GM12875 (cell line): ENCODE measurements at regions not wholly inside any gene's neighbourhood (a gene's known extent, or its start where the extent isn't known, plus 50 kb on each side); places are given as distances from the start of the nearest gene placed in this dataset.

Source experiments
- H3K4me3 ChIP-seq: one replicate; pipeline ENCODE4 v1.5.1; 2011; ENCODE audit warnings: low read depth, low read length, control low read depth
- TF ChIP-seq, protein P1 (sequence below): IDR thresholded peaks from 2 replicates; pipeline ENCODE4 v1.5.1; 2011; ENCODE audit warnings: low read depth, mild to moderate bottlenecking, control low read depth, inconsistent platforms, low read length, moderate library complexity, borderline replicate concordance; ENCODE audit not compliant: insufficient read depth

DNA sequence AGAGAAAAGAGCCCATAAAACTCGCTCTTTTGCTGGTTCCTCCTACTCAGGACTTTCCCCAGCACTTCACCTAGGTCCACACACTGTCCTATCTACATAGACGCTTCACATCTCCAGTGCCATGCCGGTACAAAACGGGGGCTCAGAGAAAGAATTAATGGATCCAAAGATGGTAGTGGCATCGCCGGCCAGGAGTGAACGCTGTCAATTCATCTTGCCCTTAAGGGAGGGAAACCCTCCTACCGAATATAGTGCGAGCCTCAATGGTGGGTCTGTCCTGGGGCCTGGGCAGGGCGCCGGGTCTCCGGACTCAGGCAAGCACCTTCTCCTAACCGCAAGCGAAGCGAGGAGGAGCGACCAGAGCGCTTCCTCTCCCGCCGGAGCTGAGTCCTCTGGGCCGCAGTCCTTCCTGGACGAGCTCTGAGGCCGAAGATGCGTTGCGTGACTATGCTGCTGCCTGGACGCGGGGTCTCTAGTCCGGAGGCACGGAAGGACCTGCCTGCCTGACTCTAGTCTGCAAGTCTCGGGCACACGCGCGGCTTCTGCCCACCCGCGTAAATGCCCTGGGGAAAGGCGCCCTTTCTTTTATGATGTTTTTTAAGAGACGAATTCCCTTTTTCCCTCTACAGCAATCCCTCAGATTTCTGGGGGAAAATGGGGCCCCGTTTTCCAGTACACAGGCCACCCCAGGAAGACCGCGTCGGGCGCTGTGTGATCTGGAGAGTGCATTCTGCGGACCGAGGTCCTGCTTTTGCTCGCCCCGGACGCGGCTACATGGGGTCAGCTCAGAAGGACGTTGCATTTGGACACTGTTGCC lies 100.1 kb upstream of the PRDM1 start:
- H3K4me3 ChIP-seq = no peak overlapping the region
- TF ChIP-seq, protein P1, sequence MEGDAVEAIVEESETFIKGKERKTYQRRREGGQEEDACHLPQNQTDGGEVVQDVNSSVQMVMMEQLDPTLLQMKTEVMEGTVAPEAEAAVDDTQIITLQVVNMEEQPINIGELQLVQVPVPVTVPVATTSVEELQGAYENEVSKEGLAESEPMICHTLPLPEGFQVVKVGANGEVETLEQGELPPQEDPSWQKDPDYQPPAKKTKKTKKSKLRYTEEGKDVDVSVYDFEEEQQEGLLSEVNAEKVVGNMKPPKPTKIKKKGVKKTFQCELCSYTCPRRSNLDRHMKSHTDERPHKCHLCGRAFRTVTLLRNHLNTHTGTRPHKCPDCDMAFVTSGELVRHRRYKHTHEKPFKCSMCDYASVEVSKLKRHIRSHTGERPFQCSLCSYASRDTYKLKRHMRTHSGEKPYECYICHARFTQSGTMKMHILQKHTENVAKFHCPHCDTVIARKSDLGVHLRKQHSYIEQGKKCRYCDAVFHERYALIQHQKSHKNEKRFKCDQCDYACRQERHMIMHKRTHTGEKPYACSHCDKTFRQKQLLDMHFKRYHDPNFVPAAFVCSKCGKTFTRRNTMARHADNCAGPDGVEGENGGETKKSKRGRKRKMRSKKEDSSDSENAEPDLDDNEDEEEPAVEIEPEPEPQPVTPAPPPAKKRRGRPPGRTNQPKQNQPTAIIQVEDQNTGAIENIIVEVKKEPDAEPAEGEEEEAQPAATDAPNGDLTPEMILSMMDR = no peak

DNA sequence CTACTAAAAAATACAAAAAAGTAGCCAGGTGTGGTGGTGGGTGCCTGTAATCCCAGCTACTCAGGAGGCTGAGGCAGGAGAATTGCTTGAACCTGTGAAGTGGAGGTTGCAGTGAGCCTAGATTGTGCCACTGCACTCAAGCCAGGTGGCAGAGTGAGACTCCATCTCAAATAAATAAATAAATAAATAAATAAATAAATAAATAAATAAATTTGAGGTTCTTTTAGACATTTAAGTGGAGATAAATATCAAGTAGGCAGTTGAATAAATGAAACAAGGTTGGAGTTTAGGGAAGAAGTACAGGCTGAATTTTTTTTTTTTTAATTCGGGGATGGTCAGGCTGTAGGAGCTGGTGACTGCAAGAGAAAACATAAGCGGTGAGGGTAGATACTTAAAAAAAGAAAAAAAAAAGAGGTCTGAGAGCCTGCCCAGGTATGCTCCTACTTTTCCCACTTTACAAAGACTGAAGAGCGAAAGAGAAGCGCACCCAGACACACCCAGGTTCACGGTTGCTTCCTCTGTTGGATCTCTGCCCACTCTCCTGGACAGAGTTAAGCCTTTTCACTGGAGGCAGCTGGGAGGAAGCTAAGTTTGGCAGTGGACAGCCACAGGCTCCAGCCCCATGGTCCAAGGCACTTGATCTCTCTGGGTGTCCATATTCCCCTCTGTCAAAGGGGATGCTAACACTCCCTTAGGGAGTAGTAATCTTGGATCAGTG lies 100.9 kb upstream of the PRDM1 start:
- H3K4me3 ChIP-seq = no peak overlapping the region
- TF ChIP-seq, protein P1 = no peak

DNA sequence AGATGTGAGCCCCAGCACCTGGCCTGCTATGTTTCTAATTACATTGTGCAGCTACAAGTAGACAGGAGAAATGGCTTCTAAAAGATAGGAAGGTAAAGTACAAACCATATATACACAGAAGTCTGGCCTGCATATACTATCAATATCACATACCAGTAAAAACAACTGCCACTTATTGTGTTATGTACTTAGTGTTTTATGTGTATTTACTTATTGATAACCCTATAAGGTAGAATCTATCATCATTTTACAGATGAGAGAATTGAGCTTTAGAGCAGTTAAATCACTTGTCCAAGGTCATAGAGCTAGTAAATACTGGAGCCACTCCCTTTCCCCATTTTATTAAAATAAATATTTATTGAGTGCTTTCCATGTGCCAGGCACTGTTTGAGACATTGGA lies 102.4 kb upstream of the PRDM1 start:
- H3K4me3 ChIP-seq = no peak overlapping the region

GRCh38 chr6:105982761-105983540 lies 103.2 kb upstream of the PRDM1 start:
- TF ChIP-seq, protein P1 = no peak
- no peak overlapping the region for H3K4me3 ChIP-seq

More for the DNA sequence above, 102.4 kb upstream of the PRDM1 start:
- TF ChIP-seq, protein P1 = no peak

DNA sequence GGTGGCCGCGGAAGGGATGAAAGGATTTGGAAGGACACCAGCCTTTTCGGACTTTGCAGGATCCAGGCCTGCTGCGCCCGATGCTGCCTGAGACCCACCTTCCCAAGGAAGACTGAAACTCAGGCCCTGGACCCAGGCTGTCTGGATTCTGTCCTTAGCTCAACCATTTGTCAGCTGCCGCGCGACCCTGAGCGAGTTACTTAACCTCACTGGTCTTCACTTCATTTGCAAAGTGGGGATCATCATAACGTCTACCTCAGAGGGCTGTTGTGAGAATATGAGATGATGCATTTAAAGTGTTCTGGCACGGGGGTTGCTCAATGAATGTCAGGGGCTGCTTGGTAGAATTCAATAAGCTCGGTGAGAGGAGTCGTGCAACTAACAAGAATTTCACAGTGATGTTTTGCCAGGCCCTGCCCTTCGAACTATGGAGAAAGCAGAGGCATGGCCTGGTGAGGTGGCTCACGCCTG lies 104.2 kb upstream of the PRDM1 start:
- TF ChIP-seq, protein P1 = no peak
- H3K4me3 ChIP-seq = no peak overlapping the region

DNA sequence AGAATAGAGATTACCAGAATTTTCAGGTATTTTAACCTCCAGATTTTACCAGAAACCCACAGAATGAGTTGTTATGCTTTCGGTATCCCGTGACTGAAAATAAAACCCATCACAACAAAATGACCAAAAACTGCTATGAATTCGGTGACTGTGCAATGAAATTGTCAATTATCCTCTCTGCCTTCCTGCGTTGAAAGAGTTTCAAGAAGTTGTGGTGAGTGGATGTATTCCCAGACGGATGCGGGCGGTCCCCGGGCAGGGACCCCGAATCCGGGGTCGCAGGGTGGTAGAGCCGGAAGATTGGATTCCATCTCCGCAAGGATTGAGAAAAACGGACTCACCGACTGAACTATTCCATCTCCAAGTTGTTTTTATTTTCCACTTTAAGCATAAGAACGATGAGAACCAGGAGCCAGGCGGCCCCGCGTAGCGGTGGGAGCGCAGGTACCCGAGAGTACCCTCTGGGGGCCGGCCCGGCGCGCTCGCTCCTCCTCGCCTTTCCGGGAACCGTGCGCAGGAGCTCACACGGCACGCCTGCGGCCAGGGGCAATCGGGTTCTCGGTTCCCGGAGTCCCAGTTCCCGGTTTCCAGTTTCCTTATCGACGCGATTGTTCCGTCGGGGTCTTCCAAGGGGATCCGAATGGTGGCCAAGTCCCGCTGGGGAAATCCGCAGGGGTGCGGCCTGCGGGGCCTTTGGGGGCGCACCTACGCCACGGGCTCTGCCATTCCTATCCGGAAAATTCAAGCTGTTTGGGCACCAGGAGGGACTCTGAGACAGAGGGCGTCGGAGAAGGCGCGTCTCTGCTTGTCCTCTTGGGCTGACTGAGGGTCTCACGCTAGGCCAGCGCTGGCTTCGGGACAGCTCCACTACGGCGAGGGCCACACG lies 104.9 kb upstream of the PRDM1 start:
- TF ChIP-seq, protein P1 = no peak

More for the DNA sequence above, 104.9 kb upstream of the PRDM1 start:
- no peak overlapping the region for H3K4me3 ChIP-seq
